ENCODE measurements at regions not wholly inside any gene's neighbourhood (a gene's known extent, or its start where the extent isn't known, plus 50 kb on each side); places are given as distances from the start of the nearest gene placed in this dataset.

- TF ChIP-seq CTCF (IDR thresholded peaks at IDR 0.05; ENCODE audit: unreplicated experiment): no peak
- Mint-ChIP-seq H3K27ac (ENCODE audit: unreplicated experiment) (no peak overlapping the region), H3K4me1 (ENCODE audit: low read depth, unreplicated experiment) (no peaks in the 10 kb centered on the region), H3K9me3 (ENCODE audit: low read depth, unreplicated experiment) (peaks cover 5% of the 10 kb centered on the region), H3K4me3 (ENCODE audit: low read depth, unreplicated experiment) (no peak overlapping the region), H3K36me3 (ENCODE audit: insufficient read depth, unreplicated experiment) (peaks cover 3% of the 10 kb centered on the region), H3K27me3 (ENCODE audit: unreplicated experiment) (no peaks in the 10 kb centered on the region)
- DNase-seq: no peak
- CTCF ChIA-PET: no interaction called here
- intact Hi-C loops (cut with micrococcal nuclease; ENCODE audit: unreplicated experiment): loop anchor here (5.0 kb wide), 1 partner anchor 154 kb away; no protein-coding TSS in a partner anchor
- no TSS peak for BruUV-seq (replicated peaks)
Observed at GRCh38 chr6:155936551-155936950, 480.9 kb upstream of the NOX3 start.

GRCh38 chr6:155936127-155936526 lies 480.5 kb upstream of the NOX3 start:
- CTCF ChIA-PET: no interaction called here
- Mint-ChIP-seq H3K27me3 (ENCODE audit: unreplicated experiment) (no peaks in the 10 kb centered on the region), H3K9me3 (ENCODE audit: low read depth, unreplicated experiment) (peaks cover 2% of the 10 kb centered on the region), H3K4me3 (ENCODE audit: low read depth, unreplicated experiment) (no peak overlapping the region), H3K27ac (ENCODE audit: unreplicated experiment) (no peak overlapping the region), H3K4me1 (ENCODE audit: low read depth, unreplicated experiment) (no peaks in the 10 kb centered on the region), H3K36me3 (ENCODE audit: insufficient read depth, unreplicated experiment) (peaks cover under 1% of the 10 kb centered on the region)
- intact Hi-C loops (cut with micrococcal nuclease; ENCODE audit: unreplicated experiment): loop anchor here (5.0 kb wide), 1 partner anchor 154 kb away; no protein-coding TSS in a partner anchor
- no peak for TF ChIP-seq CTCF (IDR thresholded peaks at IDR 0.05; ENCODE audit: unreplicated experiment)
- no TSS peak for BruUV-seq (replicated peaks)
- DNase-seq: no peak

DNA sequence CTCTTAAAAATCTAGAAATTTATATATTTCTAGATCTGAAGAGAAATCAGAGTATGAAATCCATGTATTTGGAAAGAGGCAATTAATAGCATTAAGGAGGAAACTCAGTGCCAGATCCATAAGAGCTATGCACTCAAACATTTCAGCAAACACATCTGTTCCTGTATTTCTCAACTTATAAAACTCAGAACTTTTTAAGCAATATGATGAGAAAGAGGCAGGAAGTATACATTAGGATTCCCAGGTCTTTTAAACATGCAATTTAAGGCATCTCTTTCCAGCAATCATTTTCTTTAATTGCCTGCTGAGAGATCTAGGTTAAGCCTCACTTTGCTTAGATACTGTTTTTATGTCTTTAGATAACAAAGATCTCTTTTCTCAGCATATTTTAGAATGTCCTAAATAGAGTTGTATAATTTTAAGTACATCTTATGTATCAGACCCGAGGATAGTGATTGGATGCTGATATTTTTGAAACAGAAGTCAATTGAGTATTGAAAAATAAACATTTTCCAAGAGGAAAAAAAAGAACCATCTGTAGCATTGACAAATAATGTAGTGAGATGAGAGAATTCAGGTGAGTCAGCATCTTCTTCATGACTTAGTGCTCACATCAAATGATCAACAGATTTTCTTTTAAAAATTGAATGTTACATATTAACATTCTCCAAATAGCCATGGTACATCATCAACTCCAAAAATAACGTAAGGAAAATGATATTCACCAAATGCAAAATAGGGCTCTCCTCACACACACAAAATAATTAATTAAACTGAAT lies 461.4 kb upstream of the NOX3 start:
- no TSS peak for BruUV-seq (replicated peaks)

GRCh38 chr6:155915651-155916050 lies 460.0 kb upstream of the NOX3 start:
- BruUV-seq (replicated peaks): no TSS peak
- no peak for TF ChIP-seq CTCF (IDR thresholded peaks at IDR 0.05; ENCODE audit: unreplicated experiment)
- no peaks in the 10 kb centered on the region for H3K27me3 Mint-ChIP-seq (ENCODE audit: unreplicated experiment)
- no peaks in the 10 kb centered on the region for H3K4me1 Mint-ChIP-seq (ENCODE audit: low read depth, unreplicated experiment)
- CTCF ChIA-PET: no interaction called here
- H3K27ac Mint-ChIP-seq (ENCODE audit: unreplicated experiment): no peak overlapping the region
- DNase-seq: no peak
- no peak overlapping the region for H3K4me3 Mint-ChIP-seq (ENCODE audit: low read depth, unreplicated experiment)
- no peaks in the 10 kb centered on the region for H3K36me3 Mint-ChIP-seq (ENCODE audit: insufficient read depth, unreplicated experiment)
- peaks cover 7% of the 10 kb centered on the region for H3K9me3 Mint-ChIP-seq (ENCODE audit: low read depth, unreplicated experiment)
- intact Hi-C loops (cut with micrococcal nuclease; ENCODE audit: unreplicated experiment): no loop called here

More for the DNA sequence above, 461.4 kb upstream of the NOX3 start:
- intact Hi-C loops (cut with micrococcal nuclease; ENCODE audit: unreplicated experiment): no loop called here
- no peaks in the 10 kb centered on the region for H3K4me1 Mint-ChIP-seq (ENCODE audit: low read depth, unreplicated experiment)
- no peak overlapping the region for H3K4me3 Mint-ChIP-seq (ENCODE audit: low read depth, unreplicated experiment)
- CTCF ChIA-PET: no interaction called here
- no peak for DNase-seq
- H3K36me3 Mint-ChIP-seq (ENCODE audit: insufficient read depth, unreplicated experiment): no peaks in the 10 kb centered on the region
- no peaks in the 10 kb centered on the region for H3K27me3 Mint-ChIP-seq (ENCODE audit: unreplicated experiment)
- no peak for TF ChIP-seq CTCF (IDR thresholded peaks at IDR 0.05; ENCODE audit: unreplicated experiment)
- peaks cover 5% of the 10 kb centered on the region for H3K9me3 Mint-ChIP-seq (ENCODE audit: low read depth, unreplicated experiment)
- H3K27ac Mint-ChIP-seq (ENCODE audit: unreplicated experiment): no peak overlapping the region
